GM10248 (cell line): ENCODE measurements at regions not wholly inside any gene's neighbourhood (a gene's known extent, or its start where the extent isn't known, plus 50 kb on each side); places are given as distances from the start of the nearest gene placed in this dataset.

Experiments used
- CTCF ChIA-PET: fragments of 300-600 bp; sonication (Branson Sonifier 250); formaldehyde crosslinking; extraction: SDS; loops from one replicate; lab custom pipeline; 2021; ENCODE audit warnings: antibody characterized with exemption; lab: Yijun Ruan, JAX
- POLR2A ChIA-PET: fragments of 350-650 bp; sonication (Branson Sonifier 250); formaldehyde crosslinking; extraction: SDS; loops from one replicate; lab custom pipeline; 2020; ENCODE audit warnings: antibody characterized with exemption; lab: Yijun Ruan, JAX
- DNase-seq: peaks from one replicate; pipeline ENCODE4 v3.0.0; 2012; ENCODE audit errors: extremely low spot score
- TF ChIP-seq, protein P1 (sequence below): IDR thresholded peaks from 2 replicates; pipeline ENCODE4 v1.5.1; 2012; ENCODE audit warnings: mild to moderate bottlenecking, low read depth; ENCODE audit errors: extremely low read depth, missing control alignments, control extremely low read depth

DNA sequence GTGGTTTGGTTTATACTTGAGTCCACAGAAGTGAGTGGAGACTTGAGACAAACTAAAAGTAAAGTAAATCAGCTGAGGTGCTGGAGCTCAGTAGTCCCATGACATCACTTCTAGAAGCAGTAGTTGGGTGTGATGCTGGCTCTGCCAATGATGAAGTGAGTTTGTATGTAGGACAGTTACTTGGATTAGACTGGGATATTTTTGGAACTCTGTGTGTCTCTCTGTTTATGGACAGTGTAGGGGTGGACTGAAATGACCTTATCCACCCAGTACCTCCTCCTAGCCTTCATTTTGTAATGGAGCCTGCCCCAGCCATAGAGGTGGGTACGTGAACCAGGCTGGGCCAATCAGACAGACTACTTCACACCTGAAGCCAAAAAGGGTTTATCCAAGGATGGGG, 52.2 kb downstream of the POLR1D start:
- ChIA-PET POLR2A (no interaction called here), CTCF (interaction anchor here (1.4 kb wide), 1 partner anchor 141 kb away, joined by 3 read pairs; no protein-coding TSS in a partner anchor)
- TF ChIP-seq, protein P1, sequence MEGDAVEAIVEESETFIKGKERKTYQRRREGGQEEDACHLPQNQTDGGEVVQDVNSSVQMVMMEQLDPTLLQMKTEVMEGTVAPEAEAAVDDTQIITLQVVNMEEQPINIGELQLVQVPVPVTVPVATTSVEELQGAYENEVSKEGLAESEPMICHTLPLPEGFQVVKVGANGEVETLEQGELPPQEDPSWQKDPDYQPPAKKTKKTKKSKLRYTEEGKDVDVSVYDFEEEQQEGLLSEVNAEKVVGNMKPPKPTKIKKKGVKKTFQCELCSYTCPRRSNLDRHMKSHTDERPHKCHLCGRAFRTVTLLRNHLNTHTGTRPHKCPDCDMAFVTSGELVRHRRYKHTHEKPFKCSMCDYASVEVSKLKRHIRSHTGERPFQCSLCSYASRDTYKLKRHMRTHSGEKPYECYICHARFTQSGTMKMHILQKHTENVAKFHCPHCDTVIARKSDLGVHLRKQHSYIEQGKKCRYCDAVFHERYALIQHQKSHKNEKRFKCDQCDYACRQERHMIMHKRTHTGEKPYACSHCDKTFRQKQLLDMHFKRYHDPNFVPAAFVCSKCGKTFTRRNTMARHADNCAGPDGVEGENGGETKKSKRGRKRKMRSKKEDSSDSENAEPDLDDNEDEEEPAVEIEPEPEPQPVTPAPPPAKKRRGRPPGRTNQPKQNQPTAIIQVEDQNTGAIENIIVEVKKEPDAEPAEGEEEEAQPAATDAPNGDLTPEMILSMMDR, result no peak
- DNase-seq, result no peak

- TF ChIP-seq, protein P1, result no peak
- POLR2A ChIA-PET, result no interaction called here
- CTCF ChIA-PET, result no interaction called here
- no peak for DNase-seq
Observed at GRCh38 chr13:27678306-27679040, 56.8 kb downstream of the POLR1D start.

- TF ChIP-seq, protein P1, result no peak
- ChIA-PET CTCF (no interaction called here), POLR2A (no interaction called here)
- DNase-seq, result no peak
Observed at GRCh38 chr13:27679396-27679795, 57.7 kb downstream of the POLR1D start.

- POLR2A ChIA-PET, result no interaction called here
Observed at GRCh38 chr13:27679896-27680295, 58.2 kb downstream of the POLR1D start.

GRCh38 chr13:27680465-27680864, 58.8 kb downstream of the POLR1D start:
- CTCF ChIA-PET, result interaction anchor here (1.3 to 1.9 kb wide), 2 partner anchors 13 to 16 kb away, joined by 3 to 5 read pairs; no protein-coding TSS in a partner anchor
- TF ChIP-seq, protein P1, result no peak
- no peak for DNase-seq
- POLR2A ChIA-PET, result no interaction called here

More at GRCh38 chr13:27679896-27680295, 58.2 kb downstream of the POLR1D start:
- CTCF ChIA-PET, result interaction anchor here (1.9 kb wide), 1 partner anchor 12 kb away, joined by 5 read pairs; no protein-coding TSS in a partner anchor
- no peak for DNase-seq
- TF ChIP-seq, protein P1, result no peak

GRCh38 chr13:27691207-27691606, 69.5 kb downstream of the POLR1D start:
- ChIA-PET CTCF (no interaction called here), POLR2A (no interaction called here)

More at GRCh38 chr13:27691207-27691606, 69.5 kb downstream of the POLR1D start:
- DNase-seq, result no peak
- TF ChIP-seq, protein P1, result no peak
